Esophagus muscularis mucosa (tissue), 4 donors: ENCODE measurements at regions not wholly inside any gene's neighbourhood (a gene's known extent, or its start where the extent isn't known, plus 50 kb on each side); places are given as distances from the start of the nearest gene placed in this dataset.

ENCODE experiments used
- DNase-seq: peaks from one replicate; pipeline ENCODE4 v3.0.0-alpha.2; 2017; ENCODE audit errors: extremely low spot score
- H3K27ac ChIP-seq, 4 donors: fragments of 200-600 bp; sonication (generic); replicated peaks in 1 of 4; 1 replicate in 3 of 4; 2 replicates in 1 of 4; pipeline ENCODE4 v1.5.1; 2016 to 2019; ENCODE audit warnings: mild to moderate bottlenecking in 1 of 4
- H3K27me3 ChIP-seq, 4 donors: fragments of 200-600 bp; sonication (generic); one replicate each; pipeline versions ENCODE4 v1.5.1 to v1.6.0; 2016 to 2019
- H3K36me3 ChIP-seq, 4 donors: fragments of 200-600 bp; sonication (generic); one replicate each; pipeline ENCODE4 v1.5.1; 2016 to 2019
- H3K4me1 ChIP-seq, 4 donors: fragments of 200-600 bp; sonication (generic); one replicate each; pipeline ENCODE4 v1.5.1; 2016 to 2019
- H3K4me3 ChIP-seq, 4 donors: fragments of 200-600 bp; sonication (generic); 1 replicate in 2 of 4; 2 replicates in 2 of 4; pipeline ENCODE4 v1.5.1; 2016 to 2019; ENCODE audit warnings: mild to moderate bottlenecking in 4 of 4, moderate library complexity in 1 of 4
- H3K9me3 ChIP-seq, 4 donors: fragments of 200-600 bp; sonication (generic); 1 replicate in 3 of 4; 2 replicates in 1 of 4; pipeline ENCODE4 v1.5.1; 2016 to 2019
- CTCF ChIP-seq, 3 experiments: fragments of 200-600 bp in 2 of 3; fragments of 450-650 bp in 1 of 3; sonication (generic) in 2 of 3; IDR thresholded peaks; one replicate each; pipeline ENCODE4 v1.5.1; 2017 to 2019; ENCODE audit warnings: antibody characterized with exemption in 3 of 3, mild to moderate bottlenecking in 2 of 3, moderate library complexity in 1 of 3
- EP300 ChIP-seq: sonication (generic); formaldehyde crosslinking; IDR thresholded peaks from one replicate; pipeline ENCODE4 v1.6.1; 2017; ENCODE audit warnings: antibody characterized with exemption
- POLR2A ChIP-seq: fragments of 450-650 bp; IDR thresholded peaks from one replicate; pipeline ENCODE4 v1.6.1; 2017; ENCODE audit warnings: antibody characterized with exemption, moderate library complexity, mild to moderate bottlenecking, low read depth
- POLR2AphosphoS5 ChIP-seq, 2 donors: sonication (generic); formaldehyde crosslinking; IDR thresholded peaks; one replicate each; pipeline ENCODE4 v1.6.1; 2017; ENCODE audit warnings: antibody characterized with exemption in 2 of 2
- WGBS: methylation state at CpG from one replicate; pipeline ENCODE4 v1.1.5; 2018; 5-methylcytosine and 5-hydroxymethylcytosine counted together
- intact Hi-C: fragments of 100-400 bp; cut with DNase I; formaldehyde crosslinking; loops from one replicate; pipeline ENCODE4 v1.15.1; 2023

GRCh38 chr2:241942416-241943208, 73.1 kb downstream of the RTP5 start:
- H3K4me1 ChIP-seq, result no peaks in the 10 kb centered on the region
- no peak for DNase-seq
- H3K36me3 ChIP-seq, result no peaks in the 10 kb centered on the region
- H3K27ac ChIP-seq, result no peak overlapping the region
- no peaks in the 10 kb centered on the region for H3K9me3 ChIP-seq
- peaks cover 0 to 13% (median 0%) of the 10 kb centered on the region in 4 donors for H3K27me3 ChIP-seq
- no peak overlapping the region for H3K4me3 ChIP-seq
- WGBS, result 94% methylated on average over 18 of the region's 19 CpGs
- intact Hi-C loops, result no loop called here
- no peak for TF ChIP-seq EP300
- TF ChIP-seq CTCF (IDR thresholded peaks at IDR 0.05), result no peak
- TF ChIP-seq POLR2AphosphoS5 (IDR thresholded peaks at IDR 0.05), result no peak
- TF ChIP-seq POLR2A, result no peak

DNA sequence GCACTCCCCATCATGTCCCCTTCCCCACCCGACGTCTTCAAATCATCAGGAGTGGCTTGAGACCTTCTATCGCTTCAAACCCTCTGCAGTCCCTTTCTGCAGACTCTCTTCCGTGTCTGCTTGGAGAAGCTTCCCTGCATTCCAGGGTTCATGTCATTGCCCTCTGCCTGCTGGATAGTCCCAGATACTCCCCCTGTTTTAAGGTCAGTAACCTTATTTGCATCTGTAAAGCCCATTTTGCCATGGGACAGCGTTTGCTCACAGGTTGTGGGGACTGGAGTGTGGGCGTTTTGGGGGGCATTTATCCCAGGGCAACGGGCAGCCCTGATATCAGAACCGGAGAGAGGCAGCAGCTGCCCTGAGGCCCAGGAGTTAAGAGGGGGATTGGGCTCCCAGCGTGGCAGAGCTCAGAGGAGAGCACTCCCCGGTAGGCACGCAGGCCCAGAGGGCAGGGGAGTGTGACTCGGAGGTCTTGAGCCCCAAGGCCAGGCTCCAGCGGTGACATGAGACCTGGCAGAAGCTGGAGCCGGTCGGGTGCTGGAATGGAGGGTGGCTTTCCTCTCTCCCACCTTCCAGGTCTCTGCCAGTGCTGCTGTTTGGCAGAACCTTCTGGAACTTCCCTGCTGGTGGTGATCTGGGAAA, 73.8 kb downstream of the RTP5 start:
- H3K36me3 ChIP-seq, result no peaks in the 10 kb centered on the region
- no peak overlapping the region for H3K4me3 ChIP-seq
- no peak for DNase-seq
- no peaks in the 10 kb centered on the region for H3K9me3 ChIP-seq
- H3K4me1 ChIP-seq, result no peaks in the 10 kb centered on the region
- intact Hi-C loops, result no loop called here
- peaks cover 0 to 14% (median 0%) of the 10 kb centered on the region in 4 donors for H3K27me3 ChIP-seq
- TF ChIP-seq CTCF (IDR thresholded peaks at IDR 0.05) (no peak), POLR2AphosphoS5 (IDR thresholded peaks at IDR 0.05) (no peak), POLR2A (no peak), EP300 (no peak)
- no peak overlapping the region for H3K27ac ChIP-seq
- WGBS, result 84% methylated on average over 15 of the region's 15 CpGs

DNA sequence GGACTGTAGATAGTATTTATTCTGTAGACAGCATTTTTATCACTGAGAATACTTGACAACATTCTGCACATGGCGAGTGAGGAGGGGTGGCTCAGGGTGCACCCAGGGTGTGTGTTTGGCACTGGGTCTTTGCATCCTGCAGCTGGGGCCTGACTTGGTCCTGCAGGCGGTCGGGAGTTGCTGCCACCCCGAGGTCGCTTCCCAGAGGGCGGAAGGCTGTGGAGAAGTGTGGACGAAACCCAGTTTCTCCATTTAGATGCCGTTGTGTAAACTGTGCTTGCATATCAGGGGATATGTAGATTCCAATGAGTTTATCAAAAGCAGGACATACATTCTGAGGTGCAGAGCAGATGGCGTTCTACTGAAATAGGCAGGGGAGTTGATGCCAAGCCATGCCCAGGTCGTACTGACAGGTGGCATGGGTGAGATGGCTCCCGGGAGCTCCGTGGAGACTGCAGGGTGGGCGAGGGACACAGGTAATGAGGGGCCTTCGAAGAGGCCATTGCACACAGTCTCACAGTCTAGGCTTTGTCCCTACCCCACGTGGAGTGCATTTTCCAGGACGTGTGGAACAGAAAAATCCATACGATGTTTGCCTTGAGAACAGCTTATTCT, 74.5 kb downstream of the RTP5 start:
- no peak for TF ChIP-seq POLR2AphosphoS5 (IDR thresholded peaks at IDR 0.05)
- TF ChIP-seq EP300, result no peak
- TF ChIP-seq CTCF (IDR thresholded peaks at IDR 0.05), result no peak
- TF ChIP-seq POLR2A, result no peak
- DNase-seq, result no peak
- Histone ChIP-seq H3K36me3 (no peaks in the 10 kb centered on the region), H3K27ac (no peak overlapping the region), H3K9me3 (no peaks in the 10 kb centered on the region), H3K4me3 (no peak overlapping the region), H3K27me3 (peaks cover 0 to 20% (median 0%) of the 10 kb centered on the region in 4 donors), H3K4me1 (no peaks in the 10 kb centered on the region)
- 87% methylated on average over 16 of the region's 17 CpGs for WGBS
- intact Hi-C loops, result no loop called here

DNA sequence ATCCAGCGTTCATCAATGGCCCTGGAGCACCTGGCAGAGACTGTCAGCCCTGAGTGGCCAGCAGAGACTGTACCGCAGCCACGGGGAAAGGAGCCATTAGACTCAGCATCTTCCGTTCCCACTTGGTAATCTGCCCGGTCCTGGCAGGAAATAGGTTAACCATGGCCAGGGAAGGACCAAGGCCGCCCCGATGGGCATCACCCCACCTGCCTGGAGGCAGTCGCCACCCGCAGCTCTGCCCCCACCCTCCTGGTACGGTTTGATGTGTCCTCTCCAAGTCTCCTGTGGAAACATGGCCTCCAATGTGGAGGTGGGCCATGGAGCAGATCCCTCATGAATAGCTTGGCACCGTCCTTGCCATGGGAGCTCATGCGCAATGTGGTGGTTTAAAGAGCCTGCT, 75.3 kb downstream of the RTP5 start:
- 81% methylated on average over 12 of the region's 12 CpGs for WGBS
- Histone ChIP-seq H3K9me3 (no peaks in the 10 kb centered on the region), H3K4me1 (no peaks in the 10 kb centered on the region), H3K4me3 (no peak overlapping the region), H3K36me3 (no peaks in the 10 kb centered on the region), H3K27ac (no peak overlapping the region), H3K27me3 (peaks cover 0 to 27% (median 0%) of the 10 kb centered on the region in 4 donors)
- TF ChIP-seq POLR2AphosphoS5 (IDR thresholded peaks at IDR 0.05) (no peak), EP300 (no peak), POLR2A (no peak), CTCF (IDR thresholded peaks at IDR 0.05) (no peak)
- no peak for DNase-seq
- intact Hi-C loops, result no loop called here
